Neural cell (in vitro differentiated cells): ENCODE measurements at regions not wholly inside any gene's neighbourhood (a gene's known extent, or its start where the extent isn't known, plus 50 kb on each side); places are given as distances from the start of the nearest gene placed in this dataset.

ENCODE experiments used
- H2AFZ ChIP-seq: fragments of 200-600, 300-800 bp; sonication (generic), shearing (Covaris generic); 2 replicates; pipeline ENCODE4 v1.6.0; 2014; ENCODE audit warnings: low read depth, mild to moderate bottlenecking, antibody characterized with exemption, low read length, moderate library complexity
- H3F3A ChIP-seq: fragments of 200-600 bp; shearing (Covaris generic); 2 replicates; pipeline ENCODE4 v1.6.1; 2016; ENCODE audit warnings: mild to moderate bottlenecking, moderate library complexity, mixed read lengths, antibody characterized with exemption, low read length; ENCODE audit not compliant: insufficient read depth, poor library complexity, severe bottlenecking
- H3K27ac ChIP-seq: fragments of 200-600, 300-800 bp; sonication (generic), shearing (Covaris generic); 2 replicates; pipeline ENCODE4 v1.5.1; 2014; ENCODE audit warnings: mild to moderate bottlenecking, low read length, moderate library complexity
- H3K27me3 ChIP-seq: fragments of 300-800, 200-600 bp; sonication (generic), shearing (Covaris generic); 2 replicates; pipeline ENCODE4 v1.6.0; 2014; ENCODE audit warnings: mild to moderate bottlenecking, low read depth, low read length, moderate library complexity; ENCODE audit not compliant: insufficient read depth
- H3K36me3 ChIP-seq: fragments of 300-800, 200-600 bp; sonication (generic), shearing (Covaris generic); 2 replicates; pipeline ENCODE4 v1.5.1; 2014; ENCODE audit warnings: mild to moderate bottlenecking, antibody characterized with exemption, low read length, moderate library complexity; ENCODE audit not compliant: insufficient read depth
- H3K4me2 ChIP-seq: fragments of 300-800, 200-600 bp; sonication (generic), shearing (Covaris generic); 2 replicates; pipeline ENCODE4 v1.6.0; 2014; ENCODE audit warnings: mild to moderate bottlenecking, low read length
- H3K4me3 ChIP-seq: fragments of 300-800, 200-600 bp; sonication (generic), shearing (Covaris generic); 2 replicates; pipeline ENCODE4 v1.5.1; 2014; ENCODE audit warnings: mild to moderate bottlenecking, low read length, moderate library complexity
- H3K79me2 ChIP-seq: fragments of 200-600 bp; shearing (Covaris generic); replicated peaks from 2 replicates; pipeline ENCODE4 v1.6.0; 2014; ENCODE audit warnings: mild to moderate bottlenecking, low read length, moderate library complexity; ENCODE audit not compliant: insufficient read depth
- H3K9ac ChIP-seq: fragments of 300-800, 200-600 bp; sonication (generic), shearing (Covaris generic); 2 replicates; pipeline ENCODE4 v1.6.1; 2016; ENCODE audit warnings: mild to moderate bottlenecking, low read length, mixed read lengths
- H3K9me2 ChIP-seq: fragments of 200-600 bp; shearing (Covaris generic); 2 replicates; pipeline ENCODE4 v1.6.1; 2016; ENCODE audit warnings: mild to moderate bottlenecking, low read length, mixed read lengths; ENCODE audit not compliant: insufficient read depth
- H3K9me3 ChIP-seq: fragments of 200-600, 300-800 bp; sonication (generic), shearing (Covaris generic); 2 replicates; pipeline ENCODE4 v1.6.1; 2016; ENCODE audit warnings: mild to moderate bottlenecking, mixed run types, low read length, moderate library complexity, mixed read lengths
- H4K20me1 ChIP-seq: fragments of 200-600 bp; shearing (Covaris generic); 2 replicates; pipeline ENCODE4 v1.6.1; 2016; ENCODE audit warnings: mild to moderate bottlenecking, mixed run types; ENCODE audit not compliant: insufficient read depth
- EP300 ChIP-seq: fragments of 450-650 bp; conservative IDR thresholded peaks from 2 replicates; pipeline ENCODE4 v1.6.1; 2014; ENCODE audit warnings: antibody characterized with exemption, mild to moderate bottlenecking, moderate library complexity; ENCODE audit not compliant: poor library complexity, severe bottlenecking
- EZH2 ChIP-seq: fragments of 200-600, 300-800 bp; shearing (Covaris generic), sonication (generic); IDR thresholded peaks from 2 replicates; pipeline ENCODE4 v1.6.1; 2014; ENCODE audit warnings: antibody characterized with exemption, low read length, borderline replicate concordance, mild to moderate bottlenecking; ENCODE audit not compliant: insufficient read depth, poor library complexity, severe bottlenecking
- MXI1 ChIP-seq: fragments of 450-650 bp; conservative IDR thresholded peaks from 2 replicates; pipeline ENCODE4 v1.6.1; 2014; ENCODE audit warnings: antibody characterized with exemption, mild to moderate bottlenecking; ENCODE audit not compliant: poor library complexity, severe bottlenecking
- POLR2AphosphoS5 ChIP-seq: IDR thresholded peaks from 2 replicates; pipeline ENCODE4 v1.6.1; 2012
- RAD21 ChIP-seq: fragments of 450-650 bp; conservative IDR thresholded peaks from 2 replicates; pipeline ENCODE4 v1.6.1; 2014; ENCODE audit warnings: antibody characterized with exemption, mild to moderate bottlenecking, moderate library complexity
- SMC3 ChIP-seq: fragments of 450-650 bp; conservative IDR thresholded peaks from 2 replicates; pipeline ENCODE4 v1.6.1; 2014; ENCODE audit warnings: antibody characterized with exemption, mild to moderate bottlenecking, moderate library complexity; ENCODE audit not compliant: poor library complexity
- TAF1 ChIP-seq: IDR thresholded peaks from 2 replicates; pipeline ENCODE4 v1.6.1; 2012; ENCODE audit warnings: low read depth
- TF ChIP-seq, protein P1 (sequence below): IDR thresholded peaks from 2 replicates; pipeline ENCODE4 v1.6.1; 2012; ENCODE audit warnings: borderline replicate concordance
- TF ChIP-seq, protein P2 (sequence below): fragments of 450-650 bp; IDR thresholded peaks from 2 replicates; pipeline ENCODE4 v1.5.1; 2014; ENCODE audit warnings: antibody characterized with exemption, mild to moderate bottlenecking, moderate library complexity; ENCODE audit not compliant: poor library complexity, severe bottlenecking

DNA sequence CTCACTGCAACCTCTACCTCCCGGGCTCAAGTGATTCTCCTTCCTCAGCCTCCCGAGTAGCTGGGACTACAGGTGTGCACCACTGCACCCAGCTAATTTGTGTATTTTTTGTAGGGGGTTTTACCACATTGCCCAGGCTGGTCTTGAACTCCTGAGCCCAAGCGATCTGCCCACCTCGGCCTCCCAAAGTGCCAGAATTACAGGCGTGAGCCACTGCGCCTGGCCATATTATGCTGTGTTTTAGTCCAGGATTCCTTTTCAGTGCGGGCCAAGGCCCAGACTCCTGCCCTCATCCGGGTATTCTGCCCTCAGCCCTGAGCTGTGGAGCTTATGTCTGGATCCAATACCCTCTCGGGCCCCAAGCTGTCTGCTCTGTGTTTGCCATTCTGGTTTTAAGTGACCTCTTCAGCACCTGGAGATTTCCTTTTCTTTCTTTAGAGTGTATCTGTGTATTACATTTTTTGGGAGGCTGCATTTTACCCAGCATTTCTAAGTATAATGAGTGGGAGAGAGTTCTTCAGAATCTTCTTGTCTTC, 114.9 kb downstream of the BUB3 start:
- no peak overlapping the region for H2AFZ ChIP-seq
- H3K4me3 ChIP-seq, result no peak overlapping the region
- H3F3A ChIP-seq, result no peaks in the 10 kb centered on the region
- H3K9me2 ChIP-seq, result no peaks in the 10 kb centered on the region
- H3K9ac ChIP-seq, result no peak overlapping the region
- H4K20me1 ChIP-seq, result no peaks in the 10 kb centered on the region
- no peaks in the 10 kb centered on the region for H3K9me3 ChIP-seq
- H3K36me3 ChIP-seq, result no peaks in the 10 kb centered on the region
- H3K4me2 ChIP-seq, result no peak overlapping the region
- H3K27me3 ChIP-seq, result no peaks in the 10 kb centered on the region
- TF ChIP-seq, protein P1, sequence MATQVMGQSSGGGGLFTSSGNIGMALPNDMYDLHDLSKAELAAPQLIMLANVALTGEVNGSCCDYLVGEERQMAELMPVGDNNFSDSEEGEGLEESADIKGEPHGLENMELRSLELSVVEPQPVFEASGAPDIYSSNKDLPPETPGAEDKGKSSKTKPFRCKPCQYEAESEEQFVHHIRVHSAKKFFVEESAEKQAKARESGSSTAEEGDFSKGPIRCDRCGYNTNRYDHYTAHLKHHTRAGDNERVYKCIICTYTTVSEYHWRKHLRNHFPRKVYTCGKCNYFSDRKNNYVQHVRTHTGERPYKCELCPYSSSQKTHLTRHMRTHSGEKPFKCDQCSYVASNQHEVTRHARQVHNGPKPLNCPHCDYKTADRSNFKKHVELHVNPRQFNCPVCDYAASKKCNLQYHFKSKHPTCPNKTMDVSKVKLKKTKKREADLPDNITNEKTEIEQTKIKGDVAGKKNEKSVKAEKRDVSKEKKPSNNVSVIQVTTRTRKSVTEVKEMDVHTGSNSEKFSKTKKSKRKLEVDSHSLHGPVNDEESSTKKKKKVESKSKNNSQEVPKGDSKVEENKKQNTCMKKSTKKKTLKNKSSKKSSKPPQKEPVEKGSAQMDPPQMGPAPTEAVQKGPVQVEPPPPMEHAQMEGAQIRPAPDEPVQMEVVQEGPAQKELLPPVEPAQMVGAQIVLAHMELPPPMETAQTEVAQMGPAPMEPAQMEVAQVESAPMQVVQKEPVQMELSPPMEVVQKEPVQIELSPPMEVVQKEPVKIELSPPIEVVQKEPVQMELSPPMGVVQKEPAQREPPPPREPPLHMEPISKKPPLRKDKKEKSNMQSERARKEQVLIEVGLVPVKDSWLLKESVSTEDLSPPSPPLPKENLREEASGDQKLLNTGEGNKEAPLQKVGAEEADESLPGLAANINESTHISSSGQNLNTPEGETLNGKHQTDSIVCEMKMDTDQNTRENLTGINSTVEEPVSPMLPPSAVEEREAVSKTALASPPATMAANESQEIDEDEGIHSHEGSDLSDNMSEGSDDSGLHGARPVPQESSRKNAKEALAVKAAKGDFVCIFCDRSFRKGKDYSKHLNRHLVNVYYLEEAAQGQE, result no peak
- TF ChIP-seq SMC3, result no peak
- no peak for TF ChIP-seq RAD21
- TF ChIP-seq TAF1, result no peak
- no peaks in the 10 kb centered on the region for H3K79me2 ChIP-seq
- H3K27ac ChIP-seq, result no peak overlapping the region

DNA sequence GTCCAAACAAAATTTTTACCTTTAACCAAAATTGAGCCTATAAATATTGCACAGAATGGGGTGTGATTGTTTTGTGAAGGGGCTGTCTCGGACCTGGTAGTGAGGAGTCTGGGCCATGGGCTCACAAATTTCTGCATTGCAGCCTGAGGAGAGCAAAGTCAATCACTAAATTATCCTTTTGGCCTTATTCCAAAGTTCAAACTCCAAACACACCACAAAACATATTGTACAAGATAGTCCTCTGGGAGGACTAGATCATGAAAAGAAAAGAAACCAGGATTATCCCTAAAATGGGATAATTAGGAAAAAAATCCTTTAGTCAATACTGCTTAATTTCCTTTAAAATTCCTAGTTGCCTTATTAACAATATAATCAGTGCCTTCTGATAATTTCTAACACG, 115.5 kb downstream of the BUB3 start:
- no peaks in the 10 kb centered on the region for H3K9me3 ChIP-seq
- H3K79me2 ChIP-seq, result no peaks in the 10 kb centered on the region
- TF ChIP-seq RAD21, result no peak
- TF ChIP-seq SMC3, result no peak
- TF ChIP-seq MXI1, result no peak
- TF ChIP-seq EP300, result no peak
- TF ChIP-seq POLR2AphosphoS5, result no peak
- TF ChIP-seq TAF1, result no peak
- TF ChIP-seq, protein P2, sequence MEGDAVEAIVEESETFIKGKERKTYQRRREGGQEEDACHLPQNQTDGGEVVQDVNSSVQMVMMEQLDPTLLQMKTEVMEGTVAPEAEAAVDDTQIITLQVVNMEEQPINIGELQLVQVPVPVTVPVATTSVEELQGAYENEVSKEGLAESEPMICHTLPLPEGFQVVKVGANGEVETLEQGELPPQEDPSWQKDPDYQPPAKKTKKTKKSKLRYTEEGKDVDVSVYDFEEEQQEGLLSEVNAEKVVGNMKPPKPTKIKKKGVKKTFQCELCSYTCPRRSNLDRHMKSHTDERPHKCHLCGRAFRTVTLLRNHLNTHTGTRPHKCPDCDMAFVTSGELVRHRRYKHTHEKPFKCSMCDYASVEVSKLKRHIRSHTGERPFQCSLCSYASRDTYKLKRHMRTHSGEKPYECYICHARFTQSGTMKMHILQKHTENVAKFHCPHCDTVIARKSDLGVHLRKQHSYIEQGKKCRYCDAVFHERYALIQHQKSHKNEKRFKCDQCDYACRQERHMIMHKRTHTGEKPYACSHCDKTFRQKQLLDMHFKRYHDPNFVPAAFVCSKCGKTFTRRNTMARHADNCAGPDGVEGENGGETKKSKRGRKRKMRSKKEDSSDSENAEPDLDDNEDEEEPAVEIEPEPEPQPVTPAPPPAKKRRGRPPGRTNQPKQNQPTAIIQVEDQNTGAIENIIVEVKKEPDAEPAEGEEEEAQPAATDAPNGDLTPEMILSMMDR, result no peak
- TF ChIP-seq, protein P1, result no peak
- no peak for TF ChIP-seq EZH2
- no peak overlapping the region for H3K9ac ChIP-seq
- H3K27me3 ChIP-seq, result no peaks in the 10 kb centered on the region
- H3K4me3 ChIP-seq, result no peak overlapping the region
- no peak overlapping the region for H2AFZ ChIP-seq
- H3K4me2 ChIP-seq, result no peak overlapping the region
- H3K27ac ChIP-seq, result no peak overlapping the region
- H3K9me2 ChIP-seq, result no peaks in the 10 kb centered on the region
- no peaks in the 10 kb centered on the region for H4K20me1 ChIP-seq
- no peaks in the 10 kb centered on the region for H3K36me3 ChIP-seq
- no peaks in the 10 kb centered on the region for H3F3A ChIP-seq
